ENCODE measurements at regions not wholly inside any gene's neighbourhood (a gene's known extent, or its start where the extent isn't known, plus 50 kb on each side); places are given as distances from the start of the nearest gene placed in this dataset.

DNA sequence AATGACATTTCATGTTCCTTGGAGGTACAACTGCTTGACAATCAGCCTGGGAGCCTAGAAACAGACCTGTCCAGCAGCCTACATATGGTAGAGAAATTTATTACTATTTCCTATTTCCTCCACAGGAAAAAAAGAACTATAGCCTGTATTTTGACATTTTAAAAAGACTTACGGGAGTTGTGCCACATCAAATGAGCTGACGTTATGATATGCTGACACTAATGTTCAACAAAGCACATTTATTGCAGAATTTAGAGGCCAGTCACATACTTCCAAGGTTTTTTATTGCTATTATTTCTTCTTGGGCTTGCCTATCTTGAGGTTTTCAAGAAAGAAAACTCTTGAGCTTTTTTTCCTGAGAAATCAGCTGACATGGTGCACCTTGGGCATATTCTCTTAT lies 305.3 kb downstream of the LRIG3 start:
- TF ChIP-seq, protein P1, sequence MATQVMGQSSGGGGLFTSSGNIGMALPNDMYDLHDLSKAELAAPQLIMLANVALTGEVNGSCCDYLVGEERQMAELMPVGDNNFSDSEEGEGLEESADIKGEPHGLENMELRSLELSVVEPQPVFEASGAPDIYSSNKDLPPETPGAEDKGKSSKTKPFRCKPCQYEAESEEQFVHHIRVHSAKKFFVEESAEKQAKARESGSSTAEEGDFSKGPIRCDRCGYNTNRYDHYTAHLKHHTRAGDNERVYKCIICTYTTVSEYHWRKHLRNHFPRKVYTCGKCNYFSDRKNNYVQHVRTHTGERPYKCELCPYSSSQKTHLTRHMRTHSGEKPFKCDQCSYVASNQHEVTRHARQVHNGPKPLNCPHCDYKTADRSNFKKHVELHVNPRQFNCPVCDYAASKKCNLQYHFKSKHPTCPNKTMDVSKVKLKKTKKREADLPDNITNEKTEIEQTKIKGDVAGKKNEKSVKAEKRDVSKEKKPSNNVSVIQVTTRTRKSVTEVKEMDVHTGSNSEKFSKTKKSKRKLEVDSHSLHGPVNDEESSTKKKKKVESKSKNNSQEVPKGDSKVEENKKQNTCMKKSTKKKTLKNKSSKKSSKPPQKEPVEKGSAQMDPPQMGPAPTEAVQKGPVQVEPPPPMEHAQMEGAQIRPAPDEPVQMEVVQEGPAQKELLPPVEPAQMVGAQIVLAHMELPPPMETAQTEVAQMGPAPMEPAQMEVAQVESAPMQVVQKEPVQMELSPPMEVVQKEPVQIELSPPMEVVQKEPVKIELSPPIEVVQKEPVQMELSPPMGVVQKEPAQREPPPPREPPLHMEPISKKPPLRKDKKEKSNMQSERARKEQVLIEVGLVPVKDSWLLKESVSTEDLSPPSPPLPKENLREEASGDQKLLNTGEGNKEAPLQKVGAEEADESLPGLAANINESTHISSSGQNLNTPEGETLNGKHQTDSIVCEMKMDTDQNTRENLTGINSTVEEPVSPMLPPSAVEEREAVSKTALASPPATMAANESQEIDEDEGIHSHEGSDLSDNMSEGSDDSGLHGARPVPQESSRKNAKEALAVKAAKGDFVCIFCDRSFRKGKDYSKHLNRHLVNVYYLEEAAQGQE (IDR thresholded peaks at IDR 0.05; ENCODE audit: low read depth) = no peak
- no peak for TF ChIP-seq POLR2A (IDR thresholded peaks at IDR 0.05; ENCODE audit: borderline replicate concordance, extremely low read depth, insufficient read depth, insufficient read length)
- TF ChIP-seq CTCF (IDR thresholded peaks at IDR 0.05 in 2 of 3, conservative IDR thresholded peaks at IDR 0.05 in 1 of 3; ENCODE audit: borderline replicate concordance in 1 of 3, insufficient read depth in 1 of 3, low read depth in 2 of 3, low read length in 2 of 3) = no peak
- TF ChIP-seq EZH2 (IDR thresholded peaks at IDR 0.05) = no peak
- TF ChIP-seq MAX (IDR thresholded peaks at IDR 0.05) = no peak
- TF ChIP-seq POLR2AphosphoS5 (IDR thresholded peaks at IDR 0.05; ENCODE audit: low read depth, low read length) = no peak
- TF ChIP-seq RAD21 (IDR thresholded peaks at IDR 0.05; ENCODE audit: low read depth) = no peak
- no peak for TF ChIP-seq CEBPB (IDR thresholded peaks at IDR 0.05; ENCODE audit: low read depth)
- TF ChIP-seq SRF (IDR thresholded peaks at IDR 0.05; ENCODE audit: low read depth) = no peak
- TF ChIP-seq JUND (IDR thresholded peaks at IDR 0.05) = no peak
